ENCODE measurements at regions not wholly inside any gene's neighbourhood (a gene's known extent, or its start where the extent isn't known, plus 50 kb on each side); places are given as distances from the start of the nearest gene placed in this dataset.

GRCh38 chr2:210912779-210913178, 356.4 kb downstream of the CPS1 start:
- TF ChIP-seq, protein P1, sequence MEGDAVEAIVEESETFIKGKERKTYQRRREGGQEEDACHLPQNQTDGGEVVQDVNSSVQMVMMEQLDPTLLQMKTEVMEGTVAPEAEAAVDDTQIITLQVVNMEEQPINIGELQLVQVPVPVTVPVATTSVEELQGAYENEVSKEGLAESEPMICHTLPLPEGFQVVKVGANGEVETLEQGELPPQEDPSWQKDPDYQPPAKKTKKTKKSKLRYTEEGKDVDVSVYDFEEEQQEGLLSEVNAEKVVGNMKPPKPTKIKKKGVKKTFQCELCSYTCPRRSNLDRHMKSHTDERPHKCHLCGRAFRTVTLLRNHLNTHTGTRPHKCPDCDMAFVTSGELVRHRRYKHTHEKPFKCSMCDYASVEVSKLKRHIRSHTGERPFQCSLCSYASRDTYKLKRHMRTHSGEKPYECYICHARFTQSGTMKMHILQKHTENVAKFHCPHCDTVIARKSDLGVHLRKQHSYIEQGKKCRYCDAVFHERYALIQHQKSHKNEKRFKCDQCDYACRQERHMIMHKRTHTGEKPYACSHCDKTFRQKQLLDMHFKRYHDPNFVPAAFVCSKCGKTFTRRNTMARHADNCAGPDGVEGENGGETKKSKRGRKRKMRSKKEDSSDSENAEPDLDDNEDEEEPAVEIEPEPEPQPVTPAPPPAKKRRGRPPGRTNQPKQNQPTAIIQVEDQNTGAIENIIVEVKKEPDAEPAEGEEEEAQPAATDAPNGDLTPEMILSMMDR (IDR thresholded peaks at IDR 0.05) = no peak
- no peak for TF ChIP-seq POLR2A (IDR thresholded peaks at IDR 0.05)
- TF ChIP-seq EP300 (IDR thresholded peaks at IDR 0.05) = no peak
